ENCODE measurements at regions not wholly inside any gene's neighbourhood (a gene's known extent, or its start where the extent isn't known, plus 50 kb on each side); places are given as distances from the start of the nearest gene placed in this dataset.

- TF ChIP-seq POLR2A (IDR thresholded peaks at IDR 0.05; ENCODE audit: low read depth, low read length) (no peak), POLR2AphosphoS5 (IDR thresholded peaks at IDR 0.05; ENCODE audit: low read depth, low read length) (no peak), TAF1 (IDR thresholded peaks at IDR 0.05; ENCODE audit: low read depth, low read length) (no peak), POU2F2 (IDR thresholded peaks at IDR 0.05; ENCODE audit: low read depth, low read length) (no peak), SPI1 (IDR thresholded peaks at IDR 0.05; ENCODE audit: low read depth, low read length) (no peak)
Observed at GRCh38 chr15:69854521-69855181, 243.1 kb downstream of the TLE3 start.
